ENCODE measurements at regions not wholly inside any gene's neighbourhood (a gene's known extent, or its start where the extent isn't known, plus 50 kb on each side); places are given as distances from the start of the nearest gene placed in this dataset.
A peak's percentile ranks its signal among the peaks of the same experiment; 100 is the strongest.

- no peaks in the 10 kb centered on the region for H3K4me1 ChIP-seq (replicated peaks)
- 75% methylated on average over 2 of the region's 2 CpGs for WGBS
- no peak overlapping the region for H3K4me3 ChIP-seq
- H3K27ac ChIP-seq, result no peak overlapping the region
- no peaks in the 10 kb centered on the region for H3K27me3 ChIP-seq (replicated peaks; ENCODE audit: insufficient read depth)
- DNase-seq (ENCODE audit: low spot score), result no peak
- H3K9me3 ChIP-seq, result no peaks in the 10 kb centered on the region
- intact Hi-C loops (cut with DNase I), result loop anchor here (10.0 kb wide), 1 partner anchor 99 kb away; no protein-coding TSS in a partner anchor
- TF ChIP-seq POLR2AphosphoS5 (IDR thresholded peaks at IDR 0.05), result peak; percentile 9
- no peak for TF ChIP-seq CTCF (IDR thresholded peaks at IDR 0.05)
- no peaks in the 10 kb centered on the region for H3K36me3 ChIP-seq
Measured at GRCh38 chr21:15993951-15994350, 264.2 kb downstream of the USP25 start.

GRCh38 chr21:15999741-16000140 is 270.0 kb downstream of the USP25 start:
- intact Hi-C loops (cut with DNase I), result loop anchor here (10.0 kb wide), 2 partner anchors 105 to 335 kb away; no protein-coding TSS in a partner anchor
- Histone ChIP-seq H3K4me1 (replicated peaks) (no peaks in the 10 kb centered on the region), H3K36me3 (no peaks in the 10 kb centered on the region), H3K4me3 (no peak overlapping the region), H3K27ac (peak overlapping the region; percentile 29 to 48), H3K9me3 (no peaks in the 10 kb centered on the region), H3K27me3 (replicated peaks; ENCODE audit: insufficient read depth) (no peaks in the 10 kb centered on the region)
- TF ChIP-seq CTCF (IDR thresholded peaks at IDR 0.05), result no peak
- TF ChIP-seq POLR2AphosphoS5 (IDR thresholded peaks at IDR 0.05), result no peak
- no peak for TF ChIP-seq POLR2A (IDR thresholded peaks at IDR 0.05)
- DNase-seq (ENCODE audit: low spot score), result no peak
- 87% methylated on average over 4 of the region's 4 CpGs for WGBS

GRCh38 chr21:16002874-16003466 is 273.2 kb downstream of the USP25 start:
- H3K9me3 ChIP-seq, result no peaks in the 10 kb centered on the region
- TF ChIP-seq POLR2AphosphoS5 (IDR thresholded peaks at IDR 0.05) (no peak), POLR2A (IDR thresholded peaks at IDR 0.05) (no peak), CTCF (IDR thresholded peaks at IDR 0.05) (peak in 3 of 4 experiments; percentile 18 to 42 (median 41))
- intact Hi-C loops (cut with DNase I), result loop anchor here (10.0 kb wide), 1 partner anchor 332 kb away; no protein-coding TSS in a partner anchor
- H3K27me3 ChIP-seq (replicated peaks; ENCODE audit: insufficient read depth), result no peaks in the 10 kb centered on the region
- no peaks in the 10 kb centered on the region for H3K4me1 ChIP-seq (replicated peaks)
- H3K4me3 ChIP-seq, result no peak overlapping the region
- DNase-seq (ENCODE audit: low spot score), result no peak
- H3K27ac ChIP-seq, result peak overlapping the region; percentile 15 to 51
- no peaks in the 10 kb centered on the region for H3K36me3 ChIP-seq

- no peaks in the 10 kb centered on the region for H3K36me3 ChIP-seq
- no peaks in the 10 kb centered on the region for H3K27me3 ChIP-seq (replicated peaks; ENCODE audit: insufficient read depth)
- no peaks in the 10 kb centered on the region for H3K4me1 ChIP-seq (replicated peaks)
- H3K27ac ChIP-seq, result peak overlapping the region; percentile 15 to 51
- TF ChIP-seq POLR2A (IDR thresholded peaks at IDR 0.05) (no peak), POLR2AphosphoS5 (IDR thresholded peaks at IDR 0.05) (no peak), CTCF (IDR thresholded peaks at IDR 0.05) (no peak)
- intact Hi-C loops (cut with DNase I), result loop anchor here (10.0 kb wide), 1 partner anchor 331 kb away; no protein-coding TSS in a partner anchor
- no peak overlapping the region for H3K4me3 ChIP-seq
- 50% methylated on average over 5 of the region's 5 CpGs for WGBS
- DNase-seq (ENCODE audit: low spot score), result no peak
- no peaks in the 10 kb centered on the region for H3K9me3 ChIP-seq
Measured at GRCh38 chr21:16004086-16004485, 274.3 kb downstream of the USP25 start.

- Histone ChIP-seq H3K9me3 (no peaks in the 10 kb centered on the region), H3K27ac (no peak overlapping the region), H3K4me1 (replicated peaks) (no peaks in the 10 kb centered on the region), H3K4me3 (no peak overlapping the region), H3K27me3 (replicated peaks; ENCODE audit: insufficient read depth) (no peaks in the 10 kb centered on the region), H3K36me3 (no peaks in the 10 kb centered on the region)
- intact Hi-C loops (cut with DNase I), result loop anchor here (10.0 kb wide), 1 partner anchor 330 kb away; no protein-coding TSS in a partner anchor
- TF ChIP-seq CTCF (IDR thresholded peaks at IDR 0.05) (no peak), POLR2AphosphoS5 (IDR thresholded peaks at IDR 0.05) (no peak), POLR2A (IDR thresholded peaks at IDR 0.05) (no peak)
- 93% methylated on average over 7 of the region's 7 CpGs for WGBS
- DNase-seq (ENCODE audit: low spot score), result no peak
Measured at GRCh38 chr21:16004523-16004922, 274.7 kb downstream of the USP25 start.

Measured in prostate gland (tissue), 2 donors.